Heart left ventricle (tissue), 16 donors: ENCODE measurements at regions not wholly inside any gene's neighbourhood (a gene's known extent, or its start where the extent isn't known, plus 50 kb on each side); places are given as distances from the start of the nearest gene placed in this dataset.

Experiments used
- ATAC-seq, 4 donors: fragments of 200-7000 bp; cut with Tn5 transposase; one replicate each; pipeline ENCODE4 v1.9.1; 2020 to 2022; ENCODE audit warnings: moderate library complexity in 4 of 4, mild to moderate bottlenecking in 3 of 4, moderate number of reproducible peaks in 1 of 4
- DNase-seq, 5 donors: peaks; one replicate each; pipeline ENCODE4 v3.0.0-alpha.2; 2020
- H3K27ac ChIP-seq, 12 donors: fragments of 200-600 bp; sonication (generic) in 4 of 12; one replicate each; pipeline versions ENCODE4 v1.5.0 to v1.8.0; 2016 to 2022; ENCODE audit warnings: mild to moderate bottlenecking in 2 of 12
- H3K27me3 ChIP-seq, 9 donors: fragments of 200-600 bp; sonication (generic) in 2 of 9; one replicate each; pipeline versions ENCODE4 v1.5.1 to v1.8.0; 2016 to 2022; ENCODE audit warnings: mild to moderate bottlenecking in 3 of 9
- H3K36me3 ChIP-seq, 9 donors: fragments of 200-600 bp; sonication (generic) in 2 of 9; one replicate each; pipeline versions ENCODE4 v1.5.0 to v1.8.0; 2018 to 2022; ENCODE audit warnings: mild to moderate bottlenecking in 2 of 9
- H3K4me1 ChIP-seq, 12 donors: fragments of 200-600 bp; sonication (generic) in 4 of 12; one replicate each; pipeline versions ENCODE4 v1.5.0 to v1.8.0; 2016 to 2022; ENCODE audit warnings: mild to moderate bottlenecking in 3 of 12
- H3K4me3 ChIP-seq, 12 donors: fragments of 200-600 bp; sonication (generic) in 4 of 12; one replicate each; pipeline versions ENCODE4 v1.5.0 to v1.8.0; 2017 to 2022; ENCODE audit warnings: mild to moderate bottlenecking in 9 of 12, moderate library complexity in 4 of 12
- H3K9me3 ChIP-seq, 12 donors: fragments of 200-600 bp; sonication (generic) in 4 of 12; one replicate each; pipeline versions ENCODE4 v1.5.0 to v1.8.0; 2016 to 2022; ENCODE audit warnings: mild to moderate bottlenecking in 1 of 12
- CTCF ChIP-seq, 12 donors: fragments of 200-600 bp; sonication (generic) in 4 of 12; IDR thresholded peaks; one replicate each; pipeline versions ENCODE4 v1.5.0 to v1.8.0; 2018 to 2022; ENCODE audit warnings: antibody characterized with exemption in 12 of 12, mild to moderate bottlenecking in 5 of 12
- POLR2A ChIP-seq, 2 donors: fragments of 450-650 bp; IDR thresholded peaks; one replicate each; pipeline ENCODE4 v1.6.1; 2017; ENCODE audit warnings: antibody characterized with exemption in 2 of 2, mild to moderate bottlenecking in 2 of 2, moderate library complexity in 2 of 2
- WGBS, 4 donors: extraction: QIAGEN DNeasy Blood & Tissue Kit in 2 of 4; methylation state at CpG; one replicate each; pipeline versions ENCODE4 v1.1.5 to v1.1.7; 2013 to 2018; 5-methylcytosine and 5-hydroxymethylcytosine counted together
- intact Hi-C, 10 donors: fragments of 100-400 bp; cut with DNase I; formaldehyde crosslinking; loops; one replicate each; pipeline versions ENCODE4 v1.11.1 to v1.14.2; 2022
- donor health status: ischemic (EF 13 %, LVEDD 7.1; RV severe dilation, severe dysfunction).
- donor health status: healthy with polysubstance abuse.
- donor health status: DM: no; HTN: yes; CAD: no.
- donor health status: DM: no; HTN: no; CAD: no.
- donor health status: ischemic (EF 25% LVEDD 6.9; RV normal size, moderate dysfunction).
- donor health status: ischemic (EF 25% LVEDD 5.7; RV mildly dilated, moderate dysfunction).
- donor health status: healthy.
- donor health status: DM: yes; HTN: yes; CAD: no.
- donor health status: ischemic (EF 35%, LVEDD 5.7; RV mildly dilated, moderate dysfunction).
- donor health status: nonischemic (EF 11% LVEDD 7.7; RV severe dilation, severe dysfunction).
- donor health status: DM: yes; HTN: yes; CAD: no.
- donor health status: PGD.
- donor health status: ischemic (EF 29% LVEDD 5.4; RV normal size, mild dysfunction).
- donor health status: nonischemic (EF 23%, LVEDD 6.1; RV moderate dilation, normal function).

DNA sequence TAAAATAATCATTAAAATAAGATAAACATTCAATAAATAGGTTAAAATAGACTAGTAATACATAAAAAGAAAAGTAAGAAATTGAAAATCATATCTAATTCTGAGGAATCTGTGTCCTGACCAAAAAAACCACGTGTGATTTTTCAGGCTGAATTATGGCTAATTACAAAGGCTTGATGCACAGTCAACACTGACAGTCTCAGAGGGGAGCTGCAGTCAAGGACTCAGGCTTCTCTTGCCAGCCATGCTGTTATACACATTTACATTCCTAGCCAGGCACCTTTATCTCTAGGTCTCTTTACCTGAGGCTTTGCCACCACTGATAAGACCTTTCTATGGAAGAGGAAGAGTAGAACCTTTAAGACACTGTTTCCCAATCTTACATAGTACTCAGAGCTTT is 1737.7 kb upstream of the PCDH10 start:
- DNase-seq (no peak), ATAC-seq (no peak)
- Histone ChIP-seq H3K27me3 (no peaks in the 10 kb centered on the region), H3K36me3 (no peaks in the 10 kb centered on the region), H3K9me3 (peaks cover 0 to 8% (median 0%) of the 10 kb centered on the region in 12 donors), H3K4me1 (no peaks in the 10 kb centered on the region), H3K27ac (no peak overlapping the region), H3K4me3 (no peak overlapping the region)
- intact Hi-C loops = no loop called here
- no peak for TF ChIP-seq POLR2A (IDR thresholded peaks at IDR 0.05)
- TF ChIP-seq CTCF (IDR thresholded peaks at IDR 0.05) = no peak
- WGBS, 4 donors = 51 to 71% (median 60%) methylated on average over 1 of the region's 1 CpG

- WGBS, 4 donors = 55 to 67% (median 58%) methylated on average over 3 of the region's 3 CpGs
- no peaks in the 10 kb centered on the region for H3K36me3 ChIP-seq
- no peaks in the 10 kb centered on the region for H3K27me3 ChIP-seq
- H3K4me1 ChIP-seq = no peaks in the 10 kb centered on the region
- peaks cover 0 to 12% (median 0%) of the 10 kb centered on the region in 12 donors for H3K9me3 ChIP-seq
- TF ChIP-seq CTCF (IDR thresholded peaks at IDR 0.05) = no peak
- no peak for TF ChIP-seq POLR2A (IDR thresholded peaks at IDR 0.05)
- no peak overlapping the region for H3K4me3 ChIP-seq
- intact Hi-C loops = no loop called here
- no peak for DNase-seq
- H3K27ac ChIP-seq = no peak overlapping the region
- ATAC-seq = no peak
These were observed 1729.9 kb upstream of the PCDH10 start for GRCh38 chr4:131419147-131419546.

DNA sequence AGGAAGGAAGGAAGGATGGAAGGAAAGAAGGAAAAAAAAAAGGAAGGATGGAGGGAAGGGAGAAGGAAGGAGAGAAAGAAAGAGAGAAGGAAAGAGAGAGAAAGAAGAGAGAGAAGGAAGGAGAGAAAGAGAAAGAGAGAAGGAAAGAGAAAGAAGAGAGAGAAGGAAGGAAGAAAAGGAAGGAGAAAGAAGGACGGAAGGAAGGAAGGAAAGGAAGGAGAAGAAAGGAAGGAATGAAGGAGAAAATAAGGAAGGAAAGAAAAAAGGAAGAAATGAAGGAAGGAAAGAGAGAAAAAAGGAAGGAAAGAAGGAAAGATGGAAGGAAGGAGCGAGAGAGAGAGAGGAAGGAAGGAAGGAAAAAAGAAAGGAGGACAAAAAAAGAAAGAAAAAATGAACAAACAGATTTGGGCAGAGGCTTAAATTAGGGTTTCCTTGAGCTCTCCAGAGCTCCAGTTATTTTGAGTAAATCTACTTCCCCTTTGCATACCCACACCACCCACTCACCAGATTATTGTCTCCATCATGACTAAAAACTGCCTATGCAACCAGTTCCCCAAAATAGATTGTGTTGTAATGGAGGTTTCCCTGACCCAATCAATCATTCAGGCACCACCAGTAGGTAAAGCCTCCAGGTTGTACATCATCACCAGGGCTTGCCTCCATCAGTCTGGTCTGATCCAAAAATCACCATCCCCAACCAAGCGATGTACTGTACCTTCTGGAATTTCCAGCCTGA is 1722.9 kb upstream of the PCDH10 start:
- Histone ChIP-seq H3K9me3 (peaks cover 0 to 11% (median 0%) of the 10 kb centered on the region in 12 donors), H3K4me1 (no peaks in the 10 kb centered on the region), H3K27ac (no peak overlapping the region), H3K36me3 (no peaks in the 10 kb centered on the region), H3K4me3 (no peak overlapping the region), H3K27me3 (no peaks in the 10 kb centered on the region)
- DNase-seq = no peak
- 72 to 87% (median 82%) methylated on average over 3 of the region's 3 CpGs for WGBS, 4 donors
- no peak for TF ChIP-seq CTCF (IDR thresholded peaks at IDR 0.05)
- TF ChIP-seq POLR2A (IDR thresholded peaks at IDR 0.05) = no peak
- ATAC-seq = no peak
- intact Hi-C loops = no loop called here

GRCh38 chr4:131427000-131427399 is 1722.1 kb upstream of the PCDH10 start:
- ATAC-seq (no peak), DNase-seq (no peak)
- TF ChIP-seq POLR2A (IDR thresholded peaks at IDR 0.05) (no peak), CTCF (IDR thresholded peaks at IDR 0.05) (no peak)
- no peak overlapping the region for H3K27ac ChIP-seq
- peaks cover 0 to 11% (median 0%) of the 10 kb centered on the region in 12 donors for H3K9me3 ChIP-seq
- H3K4me1 ChIP-seq = no peaks in the 10 kb centered on the region
- no peak overlapping the region for H3K4me3 ChIP-seq
- H3K27me3 ChIP-seq = no peaks in the 10 kb centered on the region
- intact Hi-C loops = no loop called here
- 39 to 82% (median 67%) methylated on average over 2 of the region's 2 CpGs for WGBS, 4 donors
- no peaks in the 10 kb centered on the region for H3K36me3 ChIP-seq
